Endodermal cell (in vitro differentiated cells): ENCODE measurements at regions not wholly inside any gene's neighbourhood (a gene's known extent, or its start where the extent isn't known, plus 50 kb on each side); places are given as distances from the start of the nearest gene placed in this dataset.
A peak's percentile ranks its signal among the peaks of the same experiment; 100 is the strongest.

Source experiments
- DNase-seq: peaks from one replicate; pipeline ENCODE4 v3.0.0-alpha.2; 2017
- H3K27ac ChIP-seq: 2 replicates; pipeline ENCODE4 v1.5.1; 2013; ENCODE audit warnings: mild to moderate bottlenecking, low read depth, low read length, moderate library complexity
- H3K27me3 ChIP-seq: 2 replicates; pipeline ENCODE4 v1.6.1; 2013; ENCODE audit warnings: mild to moderate bottlenecking, low read length, moderate library complexity; ENCODE audit not compliant: insufficient read depth, control insufficient read depth, poor library complexity, severe bottlenecking
- H3K36me3 ChIP-seq: 2 replicates; pipeline ENCODE4 v1.7.0; 2013; ENCODE audit warnings: mild to moderate bottlenecking, low read length, moderate library complexity; ENCODE audit not compliant: control insufficient read depth, insufficient read depth
- H3K4me1 ChIP-seq: one replicate; pipeline ENCODE4 v1.7.0; 2013; ENCODE audit warnings: low read length; ENCODE audit not compliant: control insufficient read depth, insufficient read depth
- H3K4me3 ChIP-seq: 2 replicates; pipeline ENCODE4 v1.5.1; 2013; ENCODE audit warnings: mild to moderate bottlenecking, low read length, moderate library complexity
- H3K9ac ChIP-seq: 2 replicates; pipeline ENCODE4 v1.6.1; 2013; ENCODE audit warnings: mild to moderate bottlenecking, low read length, moderate library complexity; ENCODE audit not compliant: poor library complexity, severe bottlenecking; ENCODE audit errors: extremely low read depth
- H3K9me3 ChIP-seq: 2 replicates; pipeline ENCODE4 v1.6.1; 2013; ENCODE audit warnings: mild to moderate bottlenecking, low read length, moderate library complexity; ENCODE audit not compliant: control insufficient read depth
- H3K27ac Mint-ChIP-seq: 2 replicates; pipeline ENCODE4 v1.8.0; 2020; ENCODE audit warnings: mixed read lengths
- H3K27me3 Mint-ChIP-seq: 2 replicates; pipeline ENCODE4 v1.8.0; 2021; ENCODE audit warnings: mild to moderate bottlenecking, mixed read lengths; ENCODE audit not compliant: insufficient read depth
- H3K36me3 Mint-ChIP-seq: 2 replicates; pipeline ENCODE4 v1.8.0; 2020; ENCODE audit warnings: low read depth, mixed read lengths
- H3K4me1 Mint-ChIP-seq: 2 replicates; pipeline ENCODE4 v1.8.0; 2020; ENCODE audit warnings: mixed read lengths
- H3K4me3 Mint-ChIP-seq: 2 replicates; pipeline ENCODE4 v1.8.0; 2020; ENCODE audit warnings: mild to moderate bottlenecking, moderate library complexity, mixed read lengths
- H3K9me3 Mint-ChIP-seq: 2 replicates; pipeline ENCODE4 v1.8.0; 2020; ENCODE audit warnings: mild to moderate bottlenecking, mixed read lengths
- WGBS, 2 experiments: methylation state at CpG; one replicate each; pipeline versions ENCODE4 v1.1.5 to v1.1.7; 2013; ENCODE audit warnings: missing lambda C conversion rate in 2 of 2, mixed read lengths in 1 of 2; ENCODE audit not compliant: insufficient coverage in 1 of 2, insufficient read length in 1 of 2; 5-methylcytosine and 5-hydroxymethylcytosine counted together
- TF ChIP-seq, protein P1 (sequence below): fragments of 200-600 bp; sonication (generic); conservative IDR thresholded peaks from 2 replicates; pipeline ENCODE4 v1.5.0; 2021; ENCODE audit warnings: antibody characterized with exemption, mild to moderate bottlenecking

DNA sequence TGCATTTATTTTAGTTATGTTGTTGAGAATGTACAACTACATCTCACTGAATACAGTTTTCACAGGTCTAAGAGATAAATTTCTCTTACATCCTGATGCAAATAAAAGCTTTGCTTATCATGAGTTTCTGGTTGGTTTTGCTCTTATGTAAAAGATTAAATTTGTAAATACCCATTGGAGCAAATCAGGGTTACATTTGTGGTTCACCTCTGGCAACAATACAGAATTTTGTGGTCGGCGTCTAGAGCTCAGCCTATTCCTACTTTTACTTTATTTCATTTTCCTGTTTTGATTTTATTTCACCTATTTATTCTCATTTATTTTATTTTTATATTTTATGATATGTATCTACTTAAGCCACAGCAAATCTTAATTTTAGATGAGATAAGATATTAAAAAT is 271.9 kb upstream of the MARCKS start:
- WGBS, 2 experiments: 80 to 93% methylated on average over 1 to 2 of the region's 2 CpGs

DNA sequence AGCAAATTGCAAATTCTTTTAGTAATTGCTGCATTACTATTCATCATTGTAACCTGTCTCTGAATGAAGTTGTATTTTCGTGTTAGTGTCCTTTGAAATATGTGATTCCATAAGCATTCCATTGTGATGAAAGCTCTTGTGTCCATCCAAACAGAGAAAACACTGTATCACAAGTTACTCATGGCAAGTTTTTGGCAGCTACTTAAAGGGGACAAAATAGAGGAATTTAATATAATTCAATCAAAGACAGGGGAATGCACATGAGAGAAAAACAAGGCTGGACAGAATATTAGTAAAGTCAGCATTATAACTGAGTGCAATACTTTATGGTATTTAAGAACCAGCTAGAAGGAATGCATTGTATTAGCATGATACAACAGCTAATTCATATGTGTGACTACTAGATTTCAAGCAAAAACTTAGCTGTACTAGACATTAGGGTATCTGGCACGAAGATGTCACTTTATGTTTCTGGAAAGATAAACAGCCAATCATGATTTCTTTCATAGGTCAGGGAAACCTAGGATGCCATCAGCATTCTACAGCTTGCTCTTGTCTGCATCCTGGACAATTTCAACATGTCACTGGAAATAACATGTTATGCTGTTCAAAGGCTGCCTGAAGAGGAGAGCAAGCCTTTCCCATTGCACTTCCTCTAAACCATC is 270.6 kb upstream of the MARCKS start:
- H3K9me3 ChIP-seq: no peaks in the 10 kb centered on the region
- no peaks in the 10 kb centered on the region for H3K36me3 Mint-ChIP-seq
- no peaks in the 10 kb centered on the region for H3K27me3 ChIP-seq
- no peak overlapping the region for H3K9ac ChIP-seq
- H3K27me3 Mint-ChIP-seq: no peaks in the 10 kb centered on the region
- H3K9me3 Mint-ChIP-seq: no peaks in the 10 kb centered on the region
- H3K36me3 ChIP-seq: no peaks in the 10 kb centered on the region
- H3K4me3 Mint-ChIP-seq: no peak overlapping the region
- DNase-seq: no peak
- H3K27ac ChIP-seq: peak overlapping the region; percentile 98
- WGBS, 2 experiments: 36 to 84% methylated on average over 1 to 2 of the region's 2 CpGs
- H3K27ac Mint-ChIP-seq: no peak overlapping the region
- H3K4me1 Mint-ChIP-seq: peaks cover 32% of the 10 kb centered on the region
- TF ChIP-seq, protein P1, sequence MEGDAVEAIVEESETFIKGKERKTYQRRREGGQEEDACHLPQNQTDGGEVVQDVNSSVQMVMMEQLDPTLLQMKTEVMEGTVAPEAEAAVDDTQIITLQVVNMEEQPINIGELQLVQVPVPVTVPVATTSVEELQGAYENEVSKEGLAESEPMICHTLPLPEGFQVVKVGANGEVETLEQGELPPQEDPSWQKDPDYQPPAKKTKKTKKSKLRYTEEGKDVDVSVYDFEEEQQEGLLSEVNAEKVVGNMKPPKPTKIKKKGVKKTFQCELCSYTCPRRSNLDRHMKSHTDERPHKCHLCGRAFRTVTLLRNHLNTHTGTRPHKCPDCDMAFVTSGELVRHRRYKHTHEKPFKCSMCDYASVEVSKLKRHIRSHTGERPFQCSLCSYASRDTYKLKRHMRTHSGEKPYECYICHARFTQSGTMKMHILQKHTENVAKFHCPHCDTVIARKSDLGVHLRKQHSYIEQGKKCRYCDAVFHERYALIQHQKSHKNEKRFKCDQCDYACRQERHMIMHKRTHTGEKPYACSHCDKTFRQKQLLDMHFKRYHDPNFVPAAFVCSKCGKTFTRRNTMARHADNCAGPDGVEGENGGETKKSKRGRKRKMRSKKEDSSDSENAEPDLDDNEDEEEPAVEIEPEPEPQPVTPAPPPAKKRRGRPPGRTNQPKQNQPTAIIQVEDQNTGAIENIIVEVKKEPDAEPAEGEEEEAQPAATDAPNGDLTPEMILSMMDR: no peak
- H3K4me1 ChIP-seq: peaks cover 2% of the 10 kb centered on the region
- H3K4me3 ChIP-seq: no peak overlapping the region

More for the DNA sequence above, 271.9 kb upstream of the MARCKS start:
- no peak overlapping the region for H3K27ac ChIP-seq
- H3K4me1 ChIP-seq: peaks cover 2% of the 10 kb centered on the region
- H3K9ac ChIP-seq: no peak overlapping the region
- TF ChIP-seq, protein P1: no peak
- no peaks in the 10 kb centered on the region for H3K9me3 ChIP-seq
- Mint-ChIP-seq H3K4me1 (peaks cover 25% of the 10 kb centered on the region), H3K4me3 (no peak overlapping the region), H3K9me3 (no peaks in the 10 kb centered on the region), H3K27me3 (no peaks in the 10 kb centered on the region), H3K36me3 (no peaks in the 10 kb centered on the region), H3K27ac (no peak overlapping the region)
- no peaks in the 10 kb centered on the region for H3K27me3 ChIP-seq
- no peak for DNase-seq
- no peaks in the 10 kb centered on the region for H3K36me3 ChIP-seq
- no peak overlapping the region for H3K4me3 ChIP-seq

DNA sequence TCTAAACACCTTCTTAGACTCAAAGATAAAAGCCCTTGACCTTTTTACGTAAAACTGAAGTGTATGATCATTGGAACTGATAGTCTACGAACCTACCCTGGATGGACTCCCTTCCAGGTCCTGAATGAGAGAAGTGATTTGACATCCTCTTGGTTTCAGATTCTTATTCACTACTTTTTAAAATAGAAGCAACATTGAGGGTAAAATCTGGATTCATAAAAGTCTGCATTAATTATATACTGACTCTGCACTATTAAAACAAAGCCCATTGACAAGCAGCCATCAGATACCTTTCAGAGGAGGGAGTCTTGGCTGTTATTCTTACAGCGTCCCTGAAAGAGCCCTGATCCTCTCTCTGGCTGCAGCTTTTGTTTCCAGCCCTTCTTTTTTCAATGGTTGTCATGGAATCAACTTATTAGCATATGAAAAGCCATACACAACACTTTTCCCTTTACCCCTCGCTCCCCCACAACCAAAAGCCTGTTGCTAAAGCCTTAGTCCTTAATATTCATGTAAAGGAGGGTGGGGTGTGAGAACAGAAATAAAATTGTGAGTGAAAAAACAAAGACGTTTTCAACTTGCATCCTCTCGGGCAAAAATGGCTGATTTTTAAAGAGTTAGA is 270.0 kb upstream of the MARCKS start:
- Mint-ChIP-seq H3K27ac (peak overlapping the region; percentile 65), H3K9me3 (no peaks in the 10 kb centered on the region), H3K4me1 (peaks cover 39% of the 10 kb centered on the region), H3K4me3 (peak overlapping the region; percentile 28), H3K27me3 (no peaks in the 10 kb centered on the region), H3K36me3 (no peaks in the 10 kb centered on the region)
- H3K9ac ChIP-seq: no peak overlapping the region
- H3K27me3 ChIP-seq: no peaks in the 10 kb centered on the region
- TF ChIP-seq, protein P1: no peak
- peak; percentile 69 for DNase-seq
- H3K9me3 ChIP-seq: no peaks in the 10 kb centered on the region
- 16 to 44% methylated on average over 3 to 5 of the region's 6 CpGs for WGBS, 2 experiments
- H3K4me1 ChIP-seq: peaks cover 2% of the 10 kb centered on the region
- peak overlapping the region; percentile 98 for H3K27ac ChIP-seq
- no peak overlapping the region for H3K4me3 ChIP-seq
- no peaks in the 10 kb centered on the region for H3K36me3 ChIP-seq
